HG02763 (cell line): ENCODE measurements at regions not wholly inside any gene's neighbourhood (a gene's known extent, or its start where the extent isn't known, plus 50 kb on each side); places are given as distances from the start of the nearest gene placed in this dataset.

Source experiments
- ATAC-seq: cut with Tn5 transposase; IDR thresholded peaks from one replicate; pipeline ENCODE4 v1.9.1; 2021; ENCODE audit warnings: mild to moderate bottlenecking, moderate library complexity; ENCODE audit not compliant: unreplicated experiment

DNA sequence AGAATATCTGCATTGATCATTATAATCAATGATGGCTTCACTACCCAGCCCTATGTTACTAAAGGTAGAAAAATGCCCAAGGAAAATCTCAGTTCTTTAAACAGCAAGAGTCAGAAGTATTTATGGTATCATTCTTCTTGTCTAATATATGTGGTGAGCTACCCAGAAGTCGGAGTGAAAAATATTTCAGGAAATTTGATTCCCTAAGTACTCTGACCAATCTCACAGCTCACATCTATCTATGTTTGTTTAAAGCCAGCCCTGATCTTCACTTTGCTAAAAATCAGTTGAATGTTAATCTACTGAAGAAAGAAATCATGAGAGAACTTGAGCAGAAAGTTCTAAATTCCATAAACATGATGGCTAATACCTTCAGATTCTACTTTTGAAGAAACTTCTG, 522.9 kb upstream of the SLIT2 start:
- ATAC-seq = no peak

DNA sequence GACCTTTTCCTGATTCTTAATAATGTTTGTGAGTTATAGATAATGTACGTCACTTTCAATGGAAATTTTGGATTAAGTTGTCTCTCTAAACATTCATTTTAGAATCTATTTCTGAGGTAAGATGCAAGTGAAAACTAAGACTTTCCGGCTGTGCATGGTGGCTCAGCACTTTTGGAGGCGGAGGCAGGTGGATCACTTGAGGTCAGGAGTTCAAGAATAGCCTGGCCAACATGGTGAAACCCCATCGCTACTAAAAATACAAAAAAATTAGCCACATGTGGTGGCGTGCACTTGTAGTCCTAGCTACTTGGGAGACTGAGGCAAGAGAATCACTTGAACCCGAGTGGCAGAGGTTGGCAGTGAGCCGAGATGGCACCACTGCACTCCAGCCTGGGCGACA, 524.6 kb upstream of the SLIT2 start:
- ATAC-seq = no peak

GRCh38 chr4:19725130-19725529, 526.6 kb upstream of the SLIT2 start:
- ATAC-seq = no peak

GRCh38 chr4:19722404-19722803, 529.3 kb upstream of the SLIT2 start:
- ATAC-seq = no peak

- no peak for ATAC-seq
Observed at GRCh38 chr4:19721587-19721986, 530.1 kb upstream of the SLIT2 start.

- no peak for ATAC-seq
Observed at GRCh38 chr4:19720610-19721009, 531.1 kb upstream of the SLIT2 start.

- no peak for ATAC-seq
Observed at GRCh38 chr4:19720190-19720589, 531.5 kb upstream of the SLIT2 start.

DNA sequence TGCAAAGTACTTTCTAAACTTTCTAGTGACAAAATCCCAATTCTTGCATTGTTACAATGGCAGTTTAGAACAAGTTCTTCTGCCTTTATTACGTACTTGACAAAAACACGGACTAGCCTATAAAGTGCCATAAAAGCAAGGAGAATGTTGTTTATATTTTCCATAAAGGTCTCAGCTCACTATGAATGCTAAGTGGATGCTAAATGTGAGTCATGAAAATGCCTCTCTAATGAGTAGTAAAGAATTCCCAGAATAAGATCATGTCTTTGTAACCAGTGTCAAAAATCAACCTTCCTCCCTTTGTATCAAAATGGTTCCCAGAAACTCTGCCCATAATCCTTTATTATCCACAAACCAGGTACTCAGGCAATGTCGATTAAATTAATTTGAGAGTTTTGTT, 539.8 kb upstream of the SLIT2 start:
- ATAC-seq = no peak

GRCh38 chr4:19707876-19708275, 543.8 kb upstream of the SLIT2 start:
- ATAC-seq = no peak

DNA sequence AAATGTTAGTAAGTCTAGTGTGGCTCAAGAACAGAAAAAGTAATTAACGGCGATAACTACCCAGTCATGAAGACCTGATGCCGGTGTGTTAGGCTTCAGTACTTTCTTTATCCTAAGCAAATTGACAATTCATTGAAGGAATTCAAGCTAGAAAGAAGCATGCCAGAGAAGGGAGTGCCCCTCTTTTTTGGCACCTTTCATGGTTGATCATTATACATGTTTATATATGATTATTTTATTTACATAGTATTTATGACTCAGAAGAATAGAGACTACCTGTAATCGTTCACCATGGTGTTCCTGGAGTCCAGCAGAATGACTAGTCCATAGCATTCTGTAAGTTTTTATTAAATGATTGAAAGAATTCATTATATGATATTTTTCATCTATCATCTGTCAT, 548.3 kb upstream of the SLIT2 start:
- no peak for ATAC-seq

- ATAC-seq = no peak
Observed at GRCh38 chr4:19700992-19701391, 550.7 kb upstream of the SLIT2 start.

DNA sequence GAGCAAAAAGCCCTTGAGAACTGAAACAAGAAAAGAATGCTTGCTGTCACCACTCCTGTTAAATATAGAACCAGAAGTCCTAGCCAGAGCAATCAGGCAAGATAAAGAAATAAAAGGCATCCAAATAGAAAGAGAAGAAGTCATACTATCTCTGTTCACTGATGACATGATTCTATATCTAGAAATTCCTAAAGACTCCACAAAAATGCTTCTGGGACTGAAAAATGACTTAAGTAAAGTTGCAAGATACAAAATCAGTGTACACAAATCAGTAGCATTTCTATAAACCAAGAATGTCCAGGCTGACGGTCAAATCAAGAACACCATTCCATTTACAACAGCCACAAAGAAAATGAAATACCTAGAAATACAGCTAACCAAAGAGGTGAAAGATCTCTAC, 552.7 kb upstream of the SLIT2 start:
- ATAC-seq = no peak

GRCh38 chr4:19694812-19695211, 556.9 kb upstream of the SLIT2 start:
- ATAC-seq = no peak

- no peak for ATAC-seq
Observed at GRCh38 chr4:19693936-19694570, 557.7 kb upstream of the SLIT2 start.

DNA sequence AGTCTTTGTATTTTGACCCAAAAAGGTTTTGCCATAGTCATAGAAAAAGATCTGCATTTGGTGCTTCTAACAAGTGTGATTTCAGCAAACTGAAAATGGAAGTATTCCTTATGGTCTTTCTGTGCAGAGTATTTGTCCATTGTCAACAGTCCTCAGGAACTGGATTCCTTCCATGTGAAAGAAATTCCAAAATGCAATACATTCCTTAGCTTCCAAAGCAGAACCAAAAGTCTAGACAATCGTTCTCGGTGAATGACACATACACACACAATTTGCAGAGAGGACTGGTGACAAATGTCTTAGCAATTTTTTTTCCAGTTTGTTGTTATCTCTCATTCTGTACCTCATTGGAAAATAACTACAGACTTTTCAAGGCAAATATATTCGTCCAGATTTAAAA, 562.2 kb upstream of the SLIT2 start:
- ATAC-seq = no peak

- ATAC-seq = no peak
Observed at GRCh38 chr4:19686456-19686855, 565.2 kb upstream of the SLIT2 start.

DNA sequence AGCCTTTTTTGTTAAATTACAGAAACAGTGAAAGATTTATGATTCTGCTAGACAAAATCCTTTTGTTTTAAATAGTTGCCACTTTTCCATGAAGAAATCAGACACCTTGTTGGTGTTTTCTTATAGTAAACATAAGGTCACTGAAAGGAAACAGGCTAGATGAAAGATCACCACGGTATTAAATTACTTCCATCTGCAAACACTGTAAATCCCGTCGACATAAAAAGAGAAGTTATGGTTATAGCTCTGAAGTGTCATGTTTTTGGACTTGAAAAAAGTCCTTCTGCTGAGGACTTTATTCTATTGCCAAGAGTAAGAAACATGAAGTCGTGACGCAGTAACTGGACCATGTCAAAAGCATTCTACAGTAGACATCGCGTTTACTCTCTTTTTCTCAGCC, 567.6 kb upstream of the SLIT2 start:
- ATAC-seq = no peak

- ATAC-seq = no peak
Observed at GRCh38 chr4:19683426-19683825, 568.3 kb upstream of the SLIT2 start.

DNA sequence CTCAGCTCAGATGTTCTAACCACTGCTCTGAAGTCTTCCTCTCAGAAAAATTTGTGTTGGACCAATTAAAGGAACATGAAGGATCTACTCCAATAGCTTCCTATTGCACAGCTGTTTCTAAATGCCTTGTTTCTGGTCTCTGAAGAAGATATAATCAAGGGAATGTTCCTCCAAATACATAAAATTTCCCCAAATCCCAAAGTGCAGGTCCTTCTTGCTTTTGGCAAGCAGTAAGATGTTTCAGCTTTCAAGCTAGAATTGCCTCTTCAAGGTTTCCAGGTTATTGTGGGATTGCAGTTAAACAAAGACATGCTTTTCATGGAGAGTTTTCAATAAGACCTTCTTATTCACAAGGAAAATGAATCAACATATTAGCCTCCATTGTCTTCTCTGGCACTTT, 574.5 kb upstream of the SLIT2 start:
- no peak for ATAC-seq

DNA sequence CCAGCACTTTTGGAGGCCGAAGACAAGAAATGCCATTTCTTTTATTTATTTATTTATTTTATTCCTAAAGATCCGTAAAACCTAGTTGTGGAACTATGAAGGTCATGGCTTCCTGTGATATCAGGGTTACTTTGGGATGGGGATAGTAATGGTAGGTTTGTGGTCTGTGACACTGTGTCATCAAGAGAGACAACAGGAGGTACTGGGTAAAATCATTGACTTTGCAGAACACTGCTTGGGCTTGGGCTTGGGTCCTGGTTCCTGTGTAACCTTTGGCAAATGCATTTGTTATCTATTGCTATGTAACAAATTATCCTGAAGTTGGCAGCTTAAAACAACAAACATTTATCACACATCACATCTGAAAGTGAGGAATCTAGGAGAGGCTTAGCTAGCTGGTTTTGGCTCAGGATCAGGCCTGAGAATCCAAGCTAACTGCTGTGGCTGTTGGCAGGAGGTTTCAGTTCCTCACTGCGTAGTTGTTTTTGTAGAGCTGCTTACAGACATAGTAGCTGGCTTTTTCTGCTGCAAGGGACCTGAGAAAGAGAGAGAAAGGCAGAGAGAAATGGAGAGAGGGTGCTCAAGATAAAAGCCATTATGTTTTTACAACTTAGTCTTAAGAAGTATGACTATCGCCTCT, 576.4 kb upstream of the SLIT2 start:
- ATAC-seq = no peak

- no peak for ATAC-seq
Observed at GRCh38 chr4:19659101-19659500, 592.6 kb upstream of the SLIT2 start.

GRCh38 chr4:19657856-19658255, 593.8 kb upstream of the SLIT2 start:
- ATAC-seq = no peak

DNA sequence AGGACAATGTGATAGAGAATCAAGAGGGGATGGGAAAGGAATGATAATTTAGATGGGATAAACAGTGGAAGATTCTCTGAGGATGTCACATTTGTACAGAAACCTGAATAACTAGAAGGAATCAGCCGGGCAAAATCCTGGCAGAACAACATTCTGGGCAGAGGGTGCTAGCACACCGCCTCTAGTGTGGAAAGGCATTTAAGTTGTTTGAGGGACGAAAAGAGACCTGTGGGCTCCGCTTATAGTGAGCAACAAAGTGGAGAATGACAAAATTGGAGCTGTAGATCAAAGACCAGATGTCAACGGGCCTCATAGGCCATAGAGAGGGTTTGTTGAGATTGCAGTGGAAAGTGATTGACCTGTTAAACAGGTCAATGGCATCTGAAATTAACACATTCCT, 596.0 kb upstream of the SLIT2 start:
- no peak for ATAC-seq
